OCI-LY3 (cell line): ENCODE measurements at regions not wholly inside any gene's neighbourhood (a gene's known extent, or its start where the extent isn't known, plus 50 kb on each side); places are given as distances from the start of the nearest gene placed in this dataset.

Experiments used
- EZH2phosphoT487 ChIP-seq: fragments of 200-600 bp; shearing (Covaris generic); IDR thresholded peaks from 2 replicates; pipeline ENCODE4 v1.6.1; 2018; ENCODE audit warnings: antibody characterized with exemption, mixed run types, low read depth
- TF ChIP-seq, protein P1 (sequence below): fragments of 200-600, 300-600 bp; sonication (generic); IDR thresholded peaks from 2 replicates; pipeline ENCODE4 v1.5.1; 2014; ENCODE audit warnings: antibody characterized with exemption, low read length, low read depth

DNA sequence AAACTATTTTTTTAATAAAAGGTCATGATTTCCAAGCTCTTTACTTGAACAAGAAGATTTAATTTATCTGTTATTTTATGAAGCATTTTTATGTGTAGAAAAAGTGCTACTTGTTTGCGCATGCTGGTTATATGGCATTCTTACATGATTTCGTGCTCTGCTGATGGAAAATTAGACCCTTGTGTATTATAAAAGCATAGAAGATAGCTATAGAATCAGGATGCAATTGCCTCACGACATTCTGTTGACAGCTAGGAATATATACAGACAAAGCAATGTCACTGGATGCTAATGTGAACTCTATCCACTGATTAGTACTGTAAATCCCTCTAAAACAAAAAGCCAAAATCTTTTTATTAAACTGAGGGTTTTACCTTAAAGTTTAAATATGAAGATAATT, 255.9 kb downstream of the MDFIC start:
- TF ChIP-seq, protein P1, sequence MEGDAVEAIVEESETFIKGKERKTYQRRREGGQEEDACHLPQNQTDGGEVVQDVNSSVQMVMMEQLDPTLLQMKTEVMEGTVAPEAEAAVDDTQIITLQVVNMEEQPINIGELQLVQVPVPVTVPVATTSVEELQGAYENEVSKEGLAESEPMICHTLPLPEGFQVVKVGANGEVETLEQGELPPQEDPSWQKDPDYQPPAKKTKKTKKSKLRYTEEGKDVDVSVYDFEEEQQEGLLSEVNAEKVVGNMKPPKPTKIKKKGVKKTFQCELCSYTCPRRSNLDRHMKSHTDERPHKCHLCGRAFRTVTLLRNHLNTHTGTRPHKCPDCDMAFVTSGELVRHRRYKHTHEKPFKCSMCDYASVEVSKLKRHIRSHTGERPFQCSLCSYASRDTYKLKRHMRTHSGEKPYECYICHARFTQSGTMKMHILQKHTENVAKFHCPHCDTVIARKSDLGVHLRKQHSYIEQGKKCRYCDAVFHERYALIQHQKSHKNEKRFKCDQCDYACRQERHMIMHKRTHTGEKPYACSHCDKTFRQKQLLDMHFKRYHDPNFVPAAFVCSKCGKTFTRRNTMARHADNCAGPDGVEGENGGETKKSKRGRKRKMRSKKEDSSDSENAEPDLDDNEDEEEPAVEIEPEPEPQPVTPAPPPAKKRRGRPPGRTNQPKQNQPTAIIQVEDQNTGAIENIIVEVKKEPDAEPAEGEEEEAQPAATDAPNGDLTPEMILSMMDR, result no peak
- no peak for TF ChIP-seq EZH2phosphoT487
